ENCODE measurements at regions not wholly inside any gene's neighbourhood (a gene's known extent, or its start where the extent isn't known, plus 50 kb on each side); places are given as distances from the start of the nearest gene placed in this dataset.

DNA sequence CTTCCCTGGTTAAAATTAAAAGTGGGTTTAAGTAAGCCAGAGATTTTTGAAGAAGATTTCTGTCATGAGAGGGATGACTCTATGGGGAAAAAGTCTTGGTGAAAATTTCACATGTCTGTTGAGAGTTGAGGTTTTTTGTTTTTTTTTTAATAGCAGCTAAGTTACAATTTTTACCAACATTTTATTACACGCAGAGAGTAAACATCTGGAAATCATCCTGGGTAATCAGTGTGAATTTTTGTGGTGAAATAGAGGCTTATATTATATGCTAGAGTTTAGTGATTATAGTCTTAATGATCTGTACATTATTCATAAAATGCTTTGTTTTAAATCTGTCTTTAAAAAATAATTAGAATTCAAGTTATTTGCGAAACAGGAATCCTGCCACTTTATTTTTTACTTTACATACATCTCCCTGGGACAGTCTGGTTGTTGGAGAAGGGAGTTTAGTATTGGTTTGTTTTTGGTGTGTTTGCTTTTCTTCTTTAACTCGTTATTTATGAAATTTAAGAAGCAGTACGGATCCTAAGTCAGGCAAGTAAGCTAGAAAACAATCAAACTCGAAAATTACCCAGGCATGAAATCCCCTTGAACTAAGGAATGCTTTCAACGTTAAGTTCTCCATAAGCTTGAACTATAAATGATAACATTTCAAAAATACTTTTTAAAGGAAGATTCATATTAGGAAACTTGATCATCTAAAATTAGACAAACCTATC lies 143.4 kb upstream of the TSC22D2 start:
- DNase-seq: no peak

DNA sequence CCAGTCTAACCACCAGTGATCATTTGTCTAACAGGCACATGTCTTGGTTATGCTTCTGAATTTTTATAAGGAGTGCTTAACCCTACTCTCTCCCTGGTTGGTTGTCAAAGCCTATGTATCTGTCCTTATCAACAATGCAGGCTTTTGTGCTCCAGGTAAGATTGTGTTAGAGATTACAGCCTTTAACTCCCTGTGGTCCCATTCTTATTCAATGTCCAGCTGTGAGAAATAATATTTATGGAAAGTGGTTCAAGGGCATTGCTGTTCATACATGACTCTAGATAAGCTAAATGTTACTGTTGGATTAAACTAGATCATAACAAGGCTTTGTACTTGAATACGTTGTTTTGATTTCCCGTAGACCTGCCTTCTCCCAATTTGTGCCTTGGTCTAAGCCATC lies 146.1 kb upstream of the TSC22D2 start:
- no peak for DNase-seq

DNA sequence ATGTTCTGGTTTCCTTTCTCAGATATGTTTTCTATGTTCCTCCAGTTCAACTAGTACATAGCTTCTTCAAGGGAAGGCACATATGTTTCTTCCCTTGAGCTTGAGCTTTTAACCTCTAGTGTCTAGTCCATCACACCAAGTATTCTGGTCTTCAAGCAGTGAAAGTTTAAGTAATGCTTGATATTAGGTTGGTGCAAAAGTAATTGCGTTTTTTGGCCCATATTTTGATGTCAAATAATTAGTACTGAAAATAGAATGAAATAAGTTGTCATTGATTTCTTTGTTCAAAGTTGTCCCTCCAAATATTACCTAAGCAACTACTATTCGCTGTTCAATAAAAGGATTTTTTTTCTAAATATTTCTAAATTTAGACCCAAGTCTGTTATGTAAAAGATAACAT lies 146.7 kb upstream of the TSC22D2 start:
- no peak for DNase-seq

DNA sequence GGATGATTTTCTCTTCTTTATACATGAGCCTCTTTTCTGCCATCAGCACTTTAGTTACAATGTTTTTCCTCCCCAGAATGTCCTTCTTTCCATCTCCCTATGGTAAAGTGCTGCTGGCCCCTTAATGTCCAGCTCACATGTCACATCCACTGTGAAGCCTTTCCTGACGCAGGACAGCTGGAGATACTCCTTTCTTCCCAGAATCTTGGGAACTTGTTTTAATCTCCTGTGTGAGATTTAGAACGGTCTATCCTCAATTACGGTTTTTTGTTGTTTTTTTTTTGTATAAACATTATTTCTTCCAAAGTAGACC lies 147.7 kb upstream of the TSC22D2 start:
- no peak for DNase-seq

GRCh38 chr3:150259526-150260397 lies 148.3 kb upstream of the TSC22D2 start:
- no peak for DNase-seq

- DNase-seq: no peak
Measured at GRCh38 chr3:150256782-150257181, 151.3 kb upstream of the TSC22D2 start.

DNA sequence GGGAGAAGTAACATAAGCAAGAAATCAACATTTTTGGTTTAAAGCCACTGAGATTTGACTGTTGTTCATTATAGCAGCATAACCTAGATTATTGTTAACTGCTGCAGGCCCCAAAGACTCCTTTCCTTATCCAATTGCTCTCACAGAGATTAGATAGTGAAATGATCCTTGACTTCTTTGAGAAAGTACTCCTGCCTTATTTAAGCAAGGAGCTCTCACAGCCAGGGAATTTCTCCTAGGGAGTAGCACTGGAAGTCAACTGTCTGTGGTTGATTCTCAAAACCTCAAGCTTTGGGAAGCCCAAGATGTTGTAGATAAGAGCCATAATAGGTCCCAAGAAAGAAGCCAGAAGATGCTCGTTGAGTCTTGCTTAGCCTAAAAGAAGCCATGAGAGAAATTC lies 151.8 kb upstream of the TSC22D2 start:
- DNase-seq: no peak

DNA sequence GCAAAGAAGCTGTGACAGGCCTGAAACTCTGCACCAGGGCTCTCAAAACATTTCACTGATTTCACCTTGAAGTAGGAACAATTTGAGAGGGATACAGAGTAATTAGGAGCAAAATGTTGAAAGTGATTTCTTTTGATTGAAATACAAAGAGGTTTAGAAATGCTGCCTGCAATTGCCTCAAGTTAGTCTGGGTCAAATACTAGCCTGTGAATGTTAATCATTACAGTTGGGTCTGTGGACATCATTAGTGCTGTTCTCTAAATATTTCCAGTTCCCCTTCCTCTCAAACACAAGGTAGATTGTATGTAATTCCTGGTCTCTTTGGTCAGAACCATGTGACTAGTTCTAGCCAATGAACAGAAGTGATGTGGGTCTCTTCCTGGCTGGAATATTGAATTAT lies 152.3 kb upstream of the TSC22D2 start:
- DNase-seq: no peak

DNA sequence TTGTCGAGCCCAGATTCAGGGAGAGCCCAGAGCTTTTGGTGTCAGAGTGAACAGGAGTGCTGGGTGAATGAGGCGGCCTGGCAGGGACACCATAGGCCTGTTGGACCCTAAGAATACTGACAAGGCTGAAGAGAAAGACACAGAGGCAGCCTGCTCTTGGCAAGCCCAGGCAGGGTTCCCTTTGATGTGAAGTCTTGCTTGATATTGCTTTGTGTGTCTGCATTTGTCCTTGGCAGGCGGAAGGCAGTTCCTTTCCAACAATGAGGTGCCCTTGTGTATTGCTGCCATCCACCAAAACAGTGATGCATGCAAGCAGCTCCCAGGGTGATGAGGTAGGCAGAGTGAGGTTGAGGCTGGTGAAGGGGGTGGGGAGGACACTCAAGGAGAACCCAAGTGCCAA lies 152.7 kb upstream of the TSC22D2 start:
- no peak for DNase-seq

DNA sequence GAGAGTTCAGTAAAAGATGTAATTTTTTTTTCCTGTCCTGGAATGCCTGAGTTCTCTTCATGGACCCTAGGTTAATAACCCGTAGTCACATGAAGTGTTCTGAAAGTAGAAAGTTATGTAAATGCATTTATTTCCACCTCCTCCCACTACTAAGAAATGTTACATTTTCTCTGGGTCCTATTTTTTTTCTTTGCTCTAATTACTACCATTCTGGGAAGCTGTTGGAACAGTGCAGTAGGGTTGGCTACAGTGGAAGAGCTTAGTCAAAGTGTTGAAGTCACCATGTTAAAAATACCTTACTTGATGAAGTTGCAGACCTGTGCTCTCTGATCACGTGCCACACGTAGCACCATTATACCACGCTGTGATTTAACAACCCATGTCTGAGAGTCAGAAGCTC lies 153.8 kb upstream of the TSC22D2 start:
- DNase-seq: no peak

GRCh38 chr3:150253622-150254021 lies 154.5 kb upstream of the TSC22D2 start:
- DNase-seq: no peak

- DNase-seq: peak; percentile 66
Measured at GRCh38 chr3:150252462-150252861, 155.6 kb upstream of the TSC22D2 start.

DNA sequence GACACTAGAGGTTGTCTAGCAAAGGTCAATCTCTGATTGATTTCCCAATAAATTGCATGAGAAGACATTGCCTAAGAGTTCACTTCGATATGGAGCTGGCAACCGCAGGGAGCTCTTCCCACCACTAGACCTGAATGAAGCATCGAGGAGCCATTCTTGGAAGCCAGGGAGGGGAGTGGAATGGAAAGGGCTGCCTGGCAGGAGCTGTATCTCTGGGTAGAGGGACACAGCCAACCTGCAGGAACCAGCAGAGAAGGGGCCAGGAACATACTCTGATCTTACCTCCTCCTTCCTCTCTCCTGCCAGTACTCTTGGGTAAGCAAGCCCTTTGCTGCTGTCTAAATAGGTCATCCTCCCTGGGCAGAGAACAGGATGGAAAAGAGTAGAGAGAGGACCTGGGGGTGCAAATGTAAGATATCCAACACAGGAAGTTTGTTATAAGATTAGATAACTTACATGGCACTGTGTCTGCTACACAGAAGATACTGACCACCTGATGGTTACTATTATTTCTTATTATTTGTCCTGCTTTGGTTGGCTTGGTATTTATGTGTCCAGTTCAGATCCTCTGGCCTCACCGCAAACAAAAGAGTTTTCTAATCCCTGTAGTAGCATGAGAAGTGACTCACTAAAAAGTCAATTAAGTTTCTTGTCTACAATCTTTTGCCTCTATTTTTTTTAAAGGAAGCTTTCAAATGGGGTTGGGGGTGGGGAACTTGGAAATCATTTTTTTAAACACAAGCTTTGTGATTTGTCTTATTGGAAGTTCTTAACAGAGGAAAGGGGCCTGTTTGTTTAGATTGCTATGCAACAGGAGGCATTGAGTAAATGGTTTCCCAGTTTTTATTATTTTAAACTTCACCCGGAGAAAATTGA lies 156.7 kb upstream of the TSC22D2 start:
- DNase-seq: peak; percentile 46

DNA sequence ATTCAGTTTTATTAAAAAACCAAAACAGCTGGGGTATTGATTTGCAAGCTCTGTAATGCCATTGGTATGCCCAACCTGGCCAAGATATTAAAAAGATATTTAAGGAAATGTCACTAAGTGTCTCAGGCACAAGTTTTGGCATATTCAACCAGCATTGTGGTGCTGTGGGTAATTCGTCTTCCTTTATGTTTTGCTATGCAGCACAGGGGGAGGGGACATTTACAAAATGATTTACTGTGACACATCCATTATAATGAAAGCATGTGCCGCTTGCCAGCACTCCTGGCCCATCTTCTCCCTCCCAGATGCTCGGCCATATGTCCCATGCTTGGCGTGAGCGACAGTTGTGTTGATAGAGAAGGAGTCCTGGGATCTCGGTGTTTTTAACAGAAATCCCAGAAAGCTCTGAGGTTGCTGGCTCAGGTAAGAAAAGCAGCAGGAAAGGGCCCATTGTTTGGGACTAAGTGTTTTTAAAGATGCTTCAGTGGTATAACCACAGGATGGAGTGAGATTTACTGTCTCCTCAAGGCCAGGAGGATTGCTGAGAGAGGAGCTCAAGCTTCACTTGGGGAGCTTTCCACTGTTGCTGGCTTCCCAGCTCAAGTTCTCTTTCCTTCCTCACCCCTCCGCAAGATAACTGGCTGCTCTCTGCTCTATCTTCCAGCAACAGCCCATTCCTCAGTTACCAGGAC lies 158.2 kb upstream of the TSC22D2 start:
- DNase-seq: no peak

GRCh38 chr3:150248888-150249681 lies 159.0 kb upstream of the TSC22D2 start:
- DNase-seq: no peak

GRCh38 chr3:150248116-150248887 lies 159.8 kb upstream of the TSC22D2 start:
- peak; percentile 95 for DNase-seq

GRCh38 chr3:150247441-150247840 lies 160.7 kb upstream of the TSC22D2 start:
- no peak for DNase-seq

DNA sequence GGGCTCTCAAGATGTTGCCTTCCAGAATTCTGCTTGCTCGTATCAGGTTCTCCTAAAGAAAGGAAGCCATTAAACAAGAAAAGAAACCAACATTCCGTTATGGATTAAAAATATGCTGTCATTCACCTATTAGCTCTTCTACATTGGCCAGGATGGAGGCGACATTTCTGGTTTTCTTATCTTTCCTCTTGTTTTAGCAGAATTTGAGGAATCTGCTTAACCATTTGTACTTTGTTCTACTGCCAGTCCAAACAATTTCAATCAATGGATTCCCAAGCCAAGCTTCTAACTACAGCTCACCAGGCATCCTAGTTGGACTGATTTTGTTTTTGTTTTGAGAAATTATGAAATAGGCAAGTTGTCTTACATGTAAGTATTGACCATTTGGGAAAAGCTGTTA lies 164.6 kb upstream of the TSC22D2 start:
- DNase-seq: no peak

- DNase-seq: peak; percentile 65
Measured at GRCh38 chr3:150242220-150242936, 165.7 kb upstream of the TSC22D2 start.

DNA sequence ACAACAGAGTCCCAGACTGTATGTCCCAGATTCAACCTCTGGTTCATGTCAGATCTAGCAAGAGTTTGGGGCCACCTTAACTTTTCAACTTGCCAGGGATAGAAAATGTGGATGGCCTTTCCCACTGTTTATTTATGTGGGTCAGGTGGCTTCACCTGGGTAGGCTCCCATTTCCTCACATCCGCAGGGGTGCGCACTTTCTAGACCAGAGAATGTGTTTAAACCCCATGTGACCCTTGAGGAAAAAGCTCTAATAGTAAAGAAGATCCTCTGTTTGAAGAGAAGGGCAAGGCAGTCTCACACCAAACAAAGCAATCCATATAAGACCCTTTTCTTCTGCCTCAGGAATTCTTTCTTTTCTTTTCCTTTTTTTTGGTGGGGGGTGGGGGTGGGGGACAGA lies 167.2 kb upstream of the TSC22D2 start:
- no peak for DNase-seq

- DNase-seq: no peak
Measured at GRCh38 chr3:150239766-150240165, 168.3 kb upstream of the TSC22D2 start.
